Endometrial microvascular endothelial cells (primary cell): ENCODE measurements at regions not wholly inside any gene's neighbourhood (a gene's known extent, or its start where the extent isn't known, plus 50 kb on each side); places are given as distances from the start of the nearest gene placed in this dataset.

Experiments
- in situ Hi-C: cut with HindIII; loops from 2 replicates; pipeline ENCODE4 v1.10.0; 2017; ENCODE audit warnings: low sequenced_read_pairs, low pct_unique_long_range_greater_than_20kb; ENCODE audit errors: inconsistent ontology term

GRCh38 chr2:191580581-191580980, 97.4 kb upstream of the NABP1 start:
- in situ Hi-C loops: no loop called here

- in situ Hi-C loops: no loop called here
Measured at GRCh38 chr2:191581003-191581402, 96.9 kb upstream of the NABP1 start.

GRCh38 chr2:191582355-191582754, 95.6 kb upstream of the NABP1 start:
- in situ Hi-C loops: no loop called here

GRCh38 chr2:191591025-191591424, 86.9 kb upstream of the NABP1 start:
- in situ Hi-C loops: no loop called here

GRCh38 chr2:191593622-191594385, 84.1 kb upstream of the NABP1 start:
- in situ Hi-C loops: no loop called here

- in situ Hi-C loops: no loop called here
Measured at GRCh38 chr2:191597186-191597751, 80.7 kb upstream of the NABP1 start.

GRCh38 chr2:191598296-191598695, 79.6 kb upstream of the NABP1 start:
- in situ Hi-C loops: no loop called here

- in situ Hi-C loops: no loop called here
Measured at GRCh38 chr2:191601060-191601459, 76.9 kb upstream of the NABP1 start.

GRCh38 chr2:191604154-191604553, 73.8 kb upstream of the NABP1 start:
- in situ Hi-C loops: no loop called here

GRCh38 chr2:191607096-191607495, 70.8 kb upstream of the NABP1 start:
- in situ Hi-C loops: no loop called here

GRCh38 chr2:191610756-191611155, 67.2 kb upstream of the NABP1 start:
- in situ Hi-C loops: no loop called here

- in situ Hi-C loops: no loop called here
Measured at GRCh38 chr2:191611614-191612013, 66.3 kb upstream of the NABP1 start.

- in situ Hi-C loops: no loop called here
Measured at GRCh38 chr2:191612496-191612895, 65.4 kb upstream of the NABP1 start.

- in situ Hi-C loops: no loop called here
Measured at GRCh38 chr2:191614759-191615158, 63.2 kb upstream of the NABP1 start.

GRCh38 chr2:191615596-191615995, 62.3 kb upstream of the NABP1 start:
- in situ Hi-C loops: no loop called here

- in situ Hi-C loops: no loop called here
Measured at GRCh38 chr2:191617575-191617974, 60.4 kb upstream of the NABP1 start.

GRCh38 chr2:191618046-191618780, 59.7 kb upstream of the NABP1 start:
- in situ Hi-C loops: no loop called here

- in situ Hi-C loops: no loop called here
Measured at GRCh38 chr2:191618786-191619185, 59.1 kb upstream of the NABP1 start.

GRCh38 chr2:191620144-191620543, 57.8 kb upstream of the NABP1 start:
- in situ Hi-C loops: no loop called here
